Astrocyte (in vitro differentiated cells and primary cell): ENCODE measurements at regions not wholly inside any gene's neighbourhood (a gene's known extent, or its start where the extent isn't known, plus 50 kb on each side); places are given as distances from the start of the nearest gene placed in this dataset.

ENCODE experiments used
- DNase-seq: peaks from one replicate; pipeline ENCODE4 v3.0.0-alpha.2; 2010; ENCODE audit warnings: low read depth
- FAIRE-seq: peaks from 2 replicates; lab custom pipeline; 2011; peaks lifted over from hg19 to GRCh38; lab: Jason Lieb, UNC
- H2AFZ ChIP-seq: 2 replicates; pipeline ENCODE4 v1.6.0; 2012; ENCODE audit warnings: low read depth, low read length, inconsistent platforms
- H3K27ac ChIP-seq: 2 replicates; pipeline ENCODE4 v1.5.1; 2011; ENCODE audit warnings: low read depth, low read length, inconsistent platforms
- H3K27me3 ChIP-seq: 2 replicates; pipeline ENCODE4 v1.6.0; 2011; ENCODE audit warnings: low read length, inconsistent platforms; ENCODE audit not compliant: insufficient read depth
- H3K36me3 ChIP-seq: 2 replicates; pipeline ENCODE4 v1.5.1; 2011; ENCODE audit warnings: low read length, inconsistent platforms; ENCODE audit not compliant: insufficient read depth
- H3K4me1 ChIP-seq: 2 replicates; pipeline ENCODE4 v1.5.1; 2011; ENCODE audit warnings: low read length, inconsistent platforms; ENCODE audit not compliant: insufficient read depth
- H3K4me2 ChIP-seq: 2 replicates; pipeline ENCODE4 v1.6.0; 2012; ENCODE audit warnings: low read length, inconsistent platforms
- H3K4me3 ChIP-seq: 2 replicates; pipeline ENCODE4 v1.5.1; 2011; ENCODE audit warnings: low read depth, mild to moderate bottlenecking, low read length, inconsistent platforms; ENCODE audit not compliant: insufficient read depth
- H3K79me2 ChIP-seq: 2 replicates; pipeline ENCODE4 v1.6.0; 2012; ENCODE audit warnings: mild to moderate bottlenecking, low read length, inconsistent platforms; ENCODE audit not compliant: insufficient read depth
- H3K9ac ChIP-seq: 2 replicates; pipeline ENCODE4 v1.6.0; 2012; ENCODE audit warnings: mild to moderate bottlenecking, low read length, inconsistent platforms
- H3K9me3 ChIP-seq: 2 replicates; pipeline ENCODE4 v1.5.1; 2012; ENCODE audit warnings: low read depth, mild to moderate bottlenecking, low read length, inconsistent platforms; ENCODE audit not compliant: insufficient read depth
- H4K20me1 ChIP-seq: 2 replicates; pipeline ENCODE4 v1.6.0; 2012; ENCODE audit warnings: low read length, inconsistent platforms; ENCODE audit not compliant: insufficient read depth
- H3K27ac Mint-ChIP-seq: one replicate; pipeline ENCODE4 v1.8.0; 2021; ENCODE audit warnings: mild to moderate bottlenecking, mixed read lengths; ENCODE audit not compliant: unreplicated experiment
- H3K27me3 Mint-ChIP-seq: one replicate; pipeline ENCODE4 v1.8.0; 2021; ENCODE audit warnings: low read depth, mixed read lengths; ENCODE audit not compliant: unreplicated experiment
- H3K36me3 Mint-ChIP-seq: one replicate; pipeline ENCODE4 v1.8.0; 2021; ENCODE audit warnings: low read depth, mixed read lengths; ENCODE audit not compliant: unreplicated experiment
- H3K4me1 Mint-ChIP-seq: one replicate; pipeline ENCODE4 v1.8.0; 2021; ENCODE audit warnings: low read depth, mixed read lengths; ENCODE audit not compliant: unreplicated experiment
- H3K4me3 Mint-ChIP-seq: one replicate; pipeline ENCODE4 v1.8.0; 2021; ENCODE audit warnings: mild to moderate bottlenecking, moderate library complexity, mixed read lengths; ENCODE audit not compliant: unreplicated experiment
- H3K9me3 Mint-ChIP-seq: one replicate; pipeline ENCODE4 v1.8.0; 2021; ENCODE audit warnings: mild to moderate bottlenecking, mixed read lengths; ENCODE audit not compliant: unreplicated experiment
- EZH2 ChIP-seq: IDR thresholded peaks from 2 replicates; pipeline ENCODE4 v1.6.1; 2012; ENCODE audit warnings: mild to moderate bottlenecking, low read length, inconsistent platforms; ENCODE audit not compliant: insufficient read depth
- TF ChIP-seq, protein P1 (sequence below): IDR thresholded peaks from 2 replicates; pipeline ENCODE4 v1.5.1; 2011; ENCODE audit warnings: low read depth, mild to moderate bottlenecking, inconsistent platforms, low read length, moderate library complexity; ENCODE audit not compliant: insufficient read depth

DNA sequence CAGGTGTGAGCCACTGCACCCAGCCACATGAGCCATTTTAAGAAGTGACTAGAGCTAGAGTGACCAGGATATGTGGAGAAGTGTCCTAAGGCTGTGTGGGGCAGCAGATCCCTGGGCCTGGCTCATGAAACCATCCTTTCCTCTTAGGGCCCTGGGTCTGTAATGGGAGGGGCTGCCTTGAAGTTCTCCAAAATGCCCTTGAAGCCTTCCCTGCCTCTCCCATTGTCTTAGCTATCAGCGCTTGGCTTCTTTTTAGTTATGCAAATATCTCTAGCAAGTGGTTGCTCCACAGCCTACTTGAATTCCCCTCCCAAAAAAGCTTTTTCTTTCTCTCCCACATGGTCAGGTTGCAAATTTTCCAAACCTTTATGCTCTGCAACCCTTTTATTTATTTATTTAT, 112.4 kb upstream of the SPATA16 start:
- Histone ChIP-seq H3K79me2 (no peaks in the 10 kb centered on the region), H3K9me3 (no peaks in the 10 kb centered on the region), H4K20me1 (no peaks in the 10 kb centered on the region), H3K9ac (no peak overlapping the region), H3K27me3 (no peaks in the 10 kb centered on the region), H3K27ac (no peak overlapping the region), H3K4me2 (no peak overlapping the region), H3K4me3 (no peak overlapping the region), H3K4me1 (no peaks in the 10 kb centered on the region), H2AFZ (no peak overlapping the region), H3K36me3 (no peaks in the 10 kb centered on the region)
- Mint-ChIP-seq H3K36me3 (no peaks in the 10 kb centered on the region), H3K4me1 (no peaks in the 10 kb centered on the region), H3K27ac (no peak overlapping the region), H3K4me3 (no peak overlapping the region), H3K9me3 (no peaks in the 10 kb centered on the region), H3K27me3 (no peaks in the 10 kb centered on the region)
- no peak for TF ChIP-seq EZH2
- TF ChIP-seq, protein P1, sequence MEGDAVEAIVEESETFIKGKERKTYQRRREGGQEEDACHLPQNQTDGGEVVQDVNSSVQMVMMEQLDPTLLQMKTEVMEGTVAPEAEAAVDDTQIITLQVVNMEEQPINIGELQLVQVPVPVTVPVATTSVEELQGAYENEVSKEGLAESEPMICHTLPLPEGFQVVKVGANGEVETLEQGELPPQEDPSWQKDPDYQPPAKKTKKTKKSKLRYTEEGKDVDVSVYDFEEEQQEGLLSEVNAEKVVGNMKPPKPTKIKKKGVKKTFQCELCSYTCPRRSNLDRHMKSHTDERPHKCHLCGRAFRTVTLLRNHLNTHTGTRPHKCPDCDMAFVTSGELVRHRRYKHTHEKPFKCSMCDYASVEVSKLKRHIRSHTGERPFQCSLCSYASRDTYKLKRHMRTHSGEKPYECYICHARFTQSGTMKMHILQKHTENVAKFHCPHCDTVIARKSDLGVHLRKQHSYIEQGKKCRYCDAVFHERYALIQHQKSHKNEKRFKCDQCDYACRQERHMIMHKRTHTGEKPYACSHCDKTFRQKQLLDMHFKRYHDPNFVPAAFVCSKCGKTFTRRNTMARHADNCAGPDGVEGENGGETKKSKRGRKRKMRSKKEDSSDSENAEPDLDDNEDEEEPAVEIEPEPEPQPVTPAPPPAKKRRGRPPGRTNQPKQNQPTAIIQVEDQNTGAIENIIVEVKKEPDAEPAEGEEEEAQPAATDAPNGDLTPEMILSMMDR, result no peak
- FAIRE-seq (no peak), DNase-seq (no peak)

DNA sequence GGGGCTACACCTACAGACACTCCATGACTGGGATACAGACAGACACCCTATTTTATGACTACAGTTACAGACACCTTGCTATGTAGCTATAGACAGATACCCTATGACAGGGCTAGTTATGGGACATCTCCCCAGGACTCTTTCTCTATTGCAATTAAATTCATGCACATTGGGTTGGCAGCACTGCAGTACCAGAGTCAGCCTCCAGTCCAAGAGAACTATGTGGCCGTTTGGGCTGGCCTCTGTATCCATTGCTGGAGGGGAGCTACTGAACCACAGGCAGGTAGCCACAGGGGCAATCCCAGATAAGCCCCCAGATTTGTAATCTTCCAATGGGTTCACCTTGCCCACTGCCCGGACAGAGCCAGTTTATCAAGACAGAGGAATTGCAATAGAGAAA, 108.4 kb upstream of the SPATA16 start:
- H3K4me3 Mint-ChIP-seq, result no peak overlapping the region
- H3K4me3 ChIP-seq, result no peak overlapping the region
- H3K79me2 ChIP-seq, result no peaks in the 10 kb centered on the region
- H2AFZ ChIP-seq, result no peak overlapping the region
- no peak overlapping the region for H3K27ac ChIP-seq
- H3K9me3 ChIP-seq, result no peaks in the 10 kb centered on the region
- no peaks in the 10 kb centered on the region for H3K9me3 Mint-ChIP-seq
- no peaks in the 10 kb centered on the region for H3K4me1 ChIP-seq
- no peaks in the 10 kb centered on the region for H3K27me3 ChIP-seq
- TF ChIP-seq, protein P1, result no peak
- TF ChIP-seq EZH2, result no peak
- H3K9ac ChIP-seq, result no peak overlapping the region
- H3K36me3 Mint-ChIP-seq, result no peaks in the 10 kb centered on the region
- DNase-seq (no peak), FAIRE-seq (no peak)
- H3K4me1 Mint-ChIP-seq, result no peaks in the 10 kb centered on the region
- H4K20me1 ChIP-seq, result no peaks in the 10 kb centered on the region
- no peak overlapping the region for H3K27ac Mint-ChIP-seq
- H3K4me2 ChIP-seq, result no peak overlapping the region
- H3K36me3 ChIP-seq, result no peaks in the 10 kb centered on the region
- no peaks in the 10 kb centered on the region for H3K27me3 Mint-ChIP-seq

DNA sequence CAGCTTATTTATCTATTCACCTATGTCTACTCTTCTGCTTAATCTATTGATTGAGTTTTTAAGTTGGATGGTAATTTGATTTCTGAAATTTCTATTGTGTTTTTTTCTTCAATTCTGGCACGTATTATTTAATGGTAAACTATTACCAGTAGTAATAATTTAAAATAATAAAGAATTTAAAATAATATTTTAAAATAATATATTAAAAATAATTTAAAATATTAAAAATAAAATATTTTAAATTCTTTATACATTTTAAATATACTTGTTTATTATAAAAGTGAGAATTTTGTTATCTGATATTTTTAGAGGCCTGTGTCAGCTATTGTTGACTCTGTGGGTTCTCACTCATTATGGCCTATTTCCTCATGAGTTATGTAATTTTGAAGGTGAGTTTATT, 100.7 kb upstream of the SPATA16 start:
- no peak for TF ChIP-seq EZH2
- TF ChIP-seq, protein P1, result no peak
- Histone ChIP-seq H3K9ac (no peak overlapping the region), H2AFZ (no peak overlapping the region), H3K4me1 (no peaks in the 10 kb centered on the region), H3K27ac (no peak overlapping the region), H3K79me2 (no peaks in the 10 kb centered on the region), H3K36me3 (no peaks in the 10 kb centered on the region), H3K4me2 (no peak overlapping the region), H3K27me3 (no peaks in the 10 kb centered on the region), H3K4me3 (no peak overlapping the region), H4K20me1 (no peaks in the 10 kb centered on the region), H3K9me3 (no peaks in the 10 kb centered on the region)
- no peak overlapping the region for H3K27ac Mint-ChIP-seq
- H3K27me3 Mint-ChIP-seq, result no peaks in the 10 kb centered on the region
- H3K9me3 Mint-ChIP-seq, result no peaks in the 10 kb centered on the region
- H3K4me3 Mint-ChIP-seq, result no peak overlapping the region
- no peak for DNase-seq
- H3K4me1 Mint-ChIP-seq, result no peaks in the 10 kb centered on the region
- no peaks in the 10 kb centered on the region for H3K36me3 Mint-ChIP-seq
- no peak for FAIRE-seq
